Stimulated activated CD8-positive, alpha-beta memory T cell treated with anti-CD3 and anti-CD28 coated beads, Interleukin-7, amount 100 ng/mL, for 4 hours (primary cell): ENCODE measurements at regions not wholly inside any gene's neighbourhood (a gene's known extent, or its start where the extent isn't known, plus 50 kb on each side); places are given as distances from the start of the nearest gene placed in this dataset.
"Not testable (repeated sequence)": the region's sequence is repeated elsewhere in the genome, so short reads cannot be mapped to it uniquely, and the experiment has no call there.

Experiments
- DNase-seq, 2 donors: peaks; one replicate each; pipeline ENCODE4 v3.0.0-alpha.2; 2020; ENCODE audit warnings: low read depth in 2 of 2

GRCh38 chr22:49527611-49528419, 299.9 kb downstream of the BRD1 start:
- no peak for DNase-seq

- no peak for DNase-seq
These were observed 301.7 kb downstream of the BRD1 start for GRCh38 chr22:49525801-49526535.

DNA sequence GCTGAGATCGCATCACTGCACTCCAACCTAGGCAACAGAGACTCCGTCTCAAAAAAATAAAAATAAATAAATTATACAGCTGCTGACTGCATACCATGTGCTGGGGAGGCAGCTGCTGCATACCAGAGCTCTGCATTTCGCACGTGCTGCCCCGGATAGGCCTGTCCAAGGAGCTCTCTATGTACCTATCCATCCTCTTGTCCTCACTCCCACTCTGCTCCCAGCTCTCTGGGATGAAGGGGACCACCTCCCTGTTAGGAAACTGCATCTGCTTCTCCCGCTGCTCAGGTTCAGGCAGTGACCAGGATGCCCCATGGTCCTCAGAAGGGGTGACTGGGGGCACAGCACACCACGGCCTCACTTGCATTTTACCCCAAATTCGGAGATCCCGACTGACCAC, 302.3 kb downstream of the BRD1 start:
- DNase-seq: no peak

- DNase-seq: no peak
These were observed 303.3 kb downstream of the BRD1 start for GRCh38 chr22:49524362-49524761.

- no peak for DNase-seq
These were observed 304.2 kb downstream of the BRD1 start for GRCh38 chr22:49523374-49524008.

- DNase-seq: no peak
These were observed 304.9 kb downstream of the BRD1 start for GRCh38 chr22:49522582-49523373.

GRCh38 chr22:49521787-49522224, 305.9 kb downstream of the BRD1 start:
- DNase-seq: no peak

DNA sequence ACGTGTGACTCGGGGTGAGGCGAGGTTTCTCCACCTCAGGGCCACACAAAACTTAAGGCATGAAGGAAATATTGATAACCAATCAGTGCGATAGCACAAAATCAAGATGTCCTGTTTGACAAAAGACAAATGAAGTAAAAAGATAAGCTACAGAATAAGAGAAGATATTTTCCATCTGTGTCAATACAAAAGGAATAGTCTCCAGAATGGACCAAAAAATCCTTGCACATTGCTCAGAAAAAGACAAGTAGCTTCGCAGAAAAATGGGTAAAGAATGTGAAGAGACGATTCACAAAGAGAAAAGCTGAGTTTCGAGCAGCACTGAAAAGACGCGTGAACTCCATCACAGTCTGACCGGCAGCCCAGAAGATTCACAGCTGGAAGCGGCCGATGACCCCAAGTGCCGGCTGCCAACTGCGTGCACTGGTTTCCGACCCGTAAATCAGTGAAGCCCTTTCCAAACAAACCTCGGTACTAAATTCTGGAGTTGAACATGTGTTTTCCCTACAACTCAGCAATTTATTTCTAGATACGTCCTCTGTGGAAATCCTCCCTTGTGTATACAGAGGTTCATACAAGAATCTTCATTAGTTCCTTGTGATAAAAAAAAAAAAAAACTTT, 308.4 kb downstream of the BRD1 start:
- no peak for DNase-seq

GRCh38 chr22:49518436-49518970, 309.2 kb downstream of the BRD1 start:
- DNase-seq: no peak

DNA sequence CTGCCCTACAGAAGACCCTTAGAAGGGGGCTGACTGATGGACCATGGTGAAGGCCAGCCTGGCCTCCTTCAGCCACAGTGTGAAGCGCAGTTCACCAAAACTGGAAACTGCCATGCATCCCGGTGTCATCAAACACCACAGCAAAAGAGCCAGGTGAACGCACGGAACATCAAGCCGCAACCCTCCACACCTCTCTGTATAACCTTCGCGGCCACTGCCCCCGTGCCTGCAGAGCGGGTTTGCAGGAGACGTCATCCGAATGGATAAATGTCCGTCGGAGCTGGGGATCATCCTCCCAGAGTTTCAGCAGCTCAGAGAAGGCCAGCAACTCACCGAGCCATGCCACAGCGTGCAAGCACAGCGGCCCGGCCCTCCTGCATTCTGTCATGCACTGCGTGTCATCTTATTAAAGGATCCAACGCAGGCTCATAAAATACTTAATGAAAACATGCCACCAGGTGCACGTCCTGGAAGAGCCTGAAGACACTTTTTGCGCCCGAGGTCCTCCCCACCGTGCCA, 309.9 kb downstream of the BRD1 start:
- DNase-seq: no peak

DNA sequence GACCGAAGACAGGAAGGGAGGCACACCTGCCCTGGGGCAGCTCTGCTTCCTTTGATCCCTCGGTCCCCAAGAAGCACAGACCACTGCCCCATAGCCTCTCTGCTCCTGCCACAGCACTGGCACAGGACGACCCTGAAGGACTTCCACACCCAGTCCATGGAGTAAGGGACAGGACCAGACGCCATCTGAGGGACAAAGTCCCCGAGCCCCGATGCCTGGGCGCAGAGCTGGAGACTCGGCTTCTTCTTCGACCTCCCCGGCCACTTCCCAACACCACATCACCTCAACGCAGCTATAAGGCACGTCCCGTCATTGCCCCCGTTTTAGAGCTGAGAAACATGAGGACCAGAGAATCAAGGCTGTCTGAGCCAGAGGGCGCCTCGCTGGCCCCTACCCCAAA, 310.5 kb downstream of the BRD1 start:
- DNase-seq: no peak

DNA sequence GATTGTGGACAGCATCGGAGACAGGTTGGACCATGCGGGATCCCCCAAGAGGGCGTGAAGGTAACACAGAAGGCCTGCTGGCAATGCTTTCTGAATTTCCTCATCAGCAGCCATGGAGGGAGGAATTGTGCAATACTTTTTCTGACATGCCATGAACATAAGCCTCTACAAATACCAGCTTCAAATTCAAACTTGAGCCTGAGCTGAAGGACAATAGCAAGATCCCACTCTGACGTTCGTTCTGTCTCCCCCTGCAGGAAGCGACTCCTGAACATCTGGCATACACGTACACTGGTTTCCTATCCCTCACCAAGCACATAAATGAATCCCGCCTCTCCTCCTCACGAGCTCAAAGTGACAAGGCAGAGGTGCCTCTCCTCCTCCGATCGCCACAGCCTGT, 312.2 kb downstream of the BRD1 start:
- no peak for DNase-seq

- no peak for DNase-seq
These were observed 313.0 kb downstream of the BRD1 start for GRCh38 chr22:49514641-49515040.

- DNase-seq: no peak
These were observed 313.5 kb downstream of the BRD1 start for GRCh38 chr22:49514211-49514610.

GRCh38 chr22:49513358-49513851, 314.3 kb downstream of the BRD1 start:
- DNase-seq: no peak

DNA sequence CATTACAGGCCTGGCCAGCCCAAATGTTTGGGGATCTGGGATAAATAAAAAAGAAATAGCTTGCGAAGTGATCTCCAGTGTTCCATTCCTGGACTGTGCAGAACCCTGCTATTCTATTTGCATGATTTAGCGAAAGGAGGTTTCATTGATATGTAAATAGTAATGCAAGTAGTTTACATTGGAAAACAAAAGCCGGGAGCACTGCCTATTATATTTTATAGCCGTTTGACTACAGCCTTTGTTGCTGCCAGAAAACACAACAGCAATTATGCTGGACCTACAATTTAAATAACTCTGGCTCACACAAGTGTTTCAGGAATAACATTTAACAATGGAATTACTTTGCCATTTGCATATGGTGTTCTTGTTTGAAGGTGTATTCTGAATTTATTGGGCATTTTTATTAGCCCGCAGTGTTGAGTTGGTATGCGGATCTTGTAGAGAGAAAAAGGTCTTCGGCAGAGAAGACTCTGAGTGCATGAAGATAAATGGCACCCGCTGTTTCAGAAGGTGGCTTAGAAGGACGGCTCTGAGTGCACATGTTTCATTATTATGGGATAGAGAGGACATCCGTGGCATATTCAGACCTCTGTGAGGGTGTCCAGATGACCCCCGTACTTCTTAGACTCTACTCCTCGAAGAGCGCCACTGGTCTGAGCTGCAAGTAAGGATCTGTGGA, 315.0 kb downstream of the BRD1 start:
- no peak for DNase-seq

DNA sequence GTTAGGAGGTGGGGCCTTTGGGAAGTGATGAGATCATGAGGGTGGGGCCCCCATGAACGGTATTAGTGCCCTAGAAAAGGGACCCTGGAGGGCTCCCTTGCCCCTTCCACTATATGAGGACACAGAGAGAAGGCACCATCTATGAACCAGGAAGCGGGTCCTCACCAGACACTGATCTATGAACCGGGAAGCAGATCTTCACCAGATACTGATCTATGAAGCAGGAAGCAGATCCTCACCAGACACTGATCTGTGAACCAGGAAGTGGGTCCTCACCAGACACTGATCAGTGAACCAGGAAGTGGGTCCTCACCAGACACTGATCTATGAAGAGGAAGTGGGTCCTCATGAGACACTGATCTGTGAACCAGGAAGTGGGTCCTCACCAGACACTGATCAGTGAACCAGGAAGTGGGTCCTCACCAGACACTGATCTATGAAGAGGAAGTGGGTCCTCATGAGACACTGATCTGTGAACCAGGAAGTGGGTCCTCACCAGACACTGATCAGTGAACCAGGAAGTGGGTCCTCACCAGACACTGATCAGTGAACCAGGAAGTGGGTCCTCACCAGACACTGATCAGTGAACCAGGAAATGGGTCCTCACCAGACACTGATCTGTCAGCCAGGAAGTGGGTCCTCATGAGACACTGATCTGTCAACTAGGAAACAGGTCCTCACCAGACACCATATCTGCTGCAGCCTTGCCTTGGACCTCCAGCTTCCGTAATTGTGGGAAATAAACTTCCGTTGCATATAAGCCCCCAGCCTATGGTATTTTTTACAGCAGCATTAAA, 316.1 kb downstream of the BRD1 start:
- not testable (repeated sequence) for DNase-seq

DNA sequence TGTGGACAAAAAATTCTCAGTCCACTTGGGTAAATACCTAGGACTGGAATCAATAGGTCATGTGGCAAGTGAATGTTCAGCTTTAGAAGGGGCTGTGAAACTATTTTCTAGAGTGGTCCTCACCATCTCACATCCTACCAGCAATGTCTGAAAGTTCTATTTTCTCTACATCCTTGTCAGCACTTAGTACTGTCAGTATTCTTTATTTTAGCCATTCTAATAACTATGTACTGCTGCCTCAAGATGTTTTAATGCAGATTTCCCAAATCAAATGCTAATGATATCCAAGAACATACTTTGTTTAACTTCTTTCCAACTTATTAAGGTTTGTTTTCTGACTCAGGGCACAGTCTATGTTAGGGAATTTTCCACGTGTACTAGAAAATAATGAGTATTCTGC, 317.0 kb downstream of the BRD1 start:
- no peak for DNase-seq

- no peak for DNase-seq
These were observed 318.7 kb downstream of the BRD1 start for GRCh38 chr22:49509016-49509415.
